ENCODE measurements at regions not wholly inside any gene's neighbourhood (a gene's known extent, or its start where the extent isn't known, plus 50 kb on each side); places are given as distances from the start of the nearest gene placed in this dataset.

DNA sequence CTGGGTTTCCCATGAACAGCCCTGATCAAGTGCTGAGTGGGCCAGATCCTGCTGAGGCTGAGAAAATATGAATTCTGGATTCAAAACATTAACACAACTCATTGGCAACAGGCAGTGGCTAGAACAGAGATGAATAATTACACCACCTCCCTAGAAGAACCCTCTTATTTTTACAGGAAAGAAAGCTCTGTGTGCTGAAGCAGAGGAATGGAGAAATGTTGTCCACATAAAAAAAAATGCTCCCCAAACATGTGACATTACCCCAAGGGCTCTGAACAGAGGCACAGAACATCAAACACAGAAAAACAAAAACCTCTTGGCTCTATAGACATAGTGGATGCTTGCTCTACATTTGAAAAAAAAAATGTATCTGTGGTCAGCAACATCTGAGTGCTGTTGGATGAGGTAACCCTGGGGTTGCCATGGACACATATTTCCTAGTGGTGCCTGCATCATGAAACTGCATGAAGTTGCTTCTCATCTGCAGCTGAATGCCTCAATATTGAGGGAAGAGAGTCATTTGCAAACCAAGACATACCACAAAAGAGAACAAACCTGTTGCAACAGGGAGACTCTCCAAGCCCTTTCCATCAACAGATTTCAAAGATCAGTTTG, 98.8 kb downstream of the SNX19 start:
- no peak for TF ChIP-seq HDGF (IDR thresholded peaks at IDR 0.05; ENCODE audit: borderline replicate concordance)
- no peak for TF ChIP-seq FOXM1 (IDR thresholded peaks at IDR 0.05; ENCODE audit: borderline replicate concordance)
- TF ChIP-seq SUZ12 (IDR thresholded peaks at IDR 0.05) = no peak
- no peak for TF ChIP-seq SP1 (IDR thresholded peaks at IDR 0.05)
- TF ChIP-seq ARNT (IDR thresholded peaks at IDR 0.05) = no peak
- TF ChIP-seq TARDBP (IDR thresholded peaks at IDR 0.05) = no peak
- no peak for TF ChIP-seq FOXK2 (IDR thresholded peaks at IDR 0.05)
- no peak for TF ChIP-seq BHLHE40 (IDR thresholded peaks at IDR 0.05; ENCODE audit: borderline replicate concordance)
- no peak for TF ChIP-seq NFRKB (IDR thresholded peaks at IDR 0.05)
- TF ChIP-seq, protein P1, sequence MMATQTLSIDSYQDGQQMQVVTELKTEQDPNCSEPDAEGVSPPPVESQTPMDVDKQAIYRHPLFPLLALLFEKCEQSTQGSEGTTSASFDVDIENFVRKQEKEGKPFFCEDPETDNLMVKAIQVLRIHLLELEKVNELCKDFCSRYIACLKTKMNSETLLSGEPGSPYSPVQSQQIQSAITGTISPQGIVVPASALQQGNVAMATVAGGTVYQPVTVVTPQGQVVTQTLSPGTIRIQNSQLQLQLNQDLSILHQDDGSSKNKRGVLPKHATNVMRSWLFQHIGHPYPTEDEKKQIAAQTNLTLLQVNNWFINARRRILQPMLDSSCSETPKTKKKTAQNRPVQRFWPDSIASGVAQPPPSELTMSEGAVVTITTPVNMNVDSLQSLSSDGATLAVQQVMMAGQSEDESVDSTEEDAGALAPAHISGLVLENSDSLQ (IDR thresholded peaks at IDR 0.05) = no peak
- TF ChIP-seq ZNF384 (IDR thresholded peaks at IDR 0.05) = no peak
- TF ChIP-seq L3MBTL2 (conservative IDR thresholded peaks at IDR 0.05) = no peak

Data from HEK293T (cell line).